ENCODE measurements at regions not wholly inside any gene's neighbourhood (a gene's known extent, or its start where the extent isn't known, plus 50 kb on each side); places are given as distances from the start of the nearest gene placed in this dataset.

DNA sequence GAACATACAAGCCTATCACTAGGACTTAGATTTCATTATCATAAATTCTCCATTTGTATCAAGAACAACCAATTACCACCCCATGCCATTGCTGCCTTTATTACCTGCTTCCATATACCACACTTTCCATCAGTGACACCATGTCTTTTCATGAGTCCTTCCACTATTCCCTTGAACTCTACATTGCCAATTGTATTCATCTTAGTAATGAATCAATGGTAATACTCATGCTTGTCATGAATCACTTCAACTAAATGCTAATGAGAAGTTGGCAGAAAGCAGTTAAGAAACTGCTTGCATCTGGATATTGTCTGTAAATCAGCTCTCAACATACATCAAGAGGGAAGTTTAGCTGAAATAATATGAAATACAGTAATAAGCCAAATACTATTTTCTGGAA, 61.2 kb upstream of the RNF217 start:
- H3K36me3 ChIP-seq, result no peaks in the 10 kb centered on the region
- no peak for TF ChIP-seq POLR2AphosphoS5 (IDR thresholded peaks at IDR 0.05)
- TF ChIP-seq, protein P1, sequence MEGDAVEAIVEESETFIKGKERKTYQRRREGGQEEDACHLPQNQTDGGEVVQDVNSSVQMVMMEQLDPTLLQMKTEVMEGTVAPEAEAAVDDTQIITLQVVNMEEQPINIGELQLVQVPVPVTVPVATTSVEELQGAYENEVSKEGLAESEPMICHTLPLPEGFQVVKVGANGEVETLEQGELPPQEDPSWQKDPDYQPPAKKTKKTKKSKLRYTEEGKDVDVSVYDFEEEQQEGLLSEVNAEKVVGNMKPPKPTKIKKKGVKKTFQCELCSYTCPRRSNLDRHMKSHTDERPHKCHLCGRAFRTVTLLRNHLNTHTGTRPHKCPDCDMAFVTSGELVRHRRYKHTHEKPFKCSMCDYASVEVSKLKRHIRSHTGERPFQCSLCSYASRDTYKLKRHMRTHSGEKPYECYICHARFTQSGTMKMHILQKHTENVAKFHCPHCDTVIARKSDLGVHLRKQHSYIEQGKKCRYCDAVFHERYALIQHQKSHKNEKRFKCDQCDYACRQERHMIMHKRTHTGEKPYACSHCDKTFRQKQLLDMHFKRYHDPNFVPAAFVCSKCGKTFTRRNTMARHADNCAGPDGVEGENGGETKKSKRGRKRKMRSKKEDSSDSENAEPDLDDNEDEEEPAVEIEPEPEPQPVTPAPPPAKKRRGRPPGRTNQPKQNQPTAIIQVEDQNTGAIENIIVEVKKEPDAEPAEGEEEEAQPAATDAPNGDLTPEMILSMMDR (IDR thresholded peaks at IDR 0.05), result no peak
- TF ChIP-seq POLR2A (IDR thresholded peaks at IDR 0.05), result no peak
- intact Hi-C loops (cut with DNase I; ENCODE audit: low total_unique reads), result no loop called here
- no peak overlapping the region for H3K4me3 ChIP-seq
- H3K9me3 ChIP-seq, result no peaks in the 10 kb centered on the region
- H3K27me3 ChIP-seq, result no peaks in the 10 kb centered on the region
- no peak overlapping the region for H3K27ac ChIP-seq
- no peaks in the 10 kb centered on the region for H3K4me1 ChIP-seq
- no peak for DNase-seq (ENCODE audit: low spot score in 2 of 2)

- intact Hi-C loops (cut with DNase I; ENCODE audit: low total_unique reads), result no loop called here
- Histone ChIP-seq H3K4me3 (no peak overlapping the region), H3K4me1 (no peaks in the 10 kb centered on the region), H3K27ac (no peak overlapping the region), H3K9me3 (no peaks in the 10 kb centered on the region), H3K27me3 (no peaks in the 10 kb centered on the region), H3K36me3 (no peaks in the 10 kb centered on the region)
- no peak for DNase-seq (ENCODE audit: low spot score in 2 of 2)
- TF ChIP-seq POLR2A (IDR thresholded peaks at IDR 0.05) (no peak), POLR2AphosphoS5 (IDR thresholded peaks at IDR 0.05) (no peak)
- TF ChIP-seq, protein P1 (IDR thresholded peaks at IDR 0.05), result no peak
Observed at GRCh38 chr6:124903797-124904196, 58.4 kb upstream of the RNF217 start.

DNA sequence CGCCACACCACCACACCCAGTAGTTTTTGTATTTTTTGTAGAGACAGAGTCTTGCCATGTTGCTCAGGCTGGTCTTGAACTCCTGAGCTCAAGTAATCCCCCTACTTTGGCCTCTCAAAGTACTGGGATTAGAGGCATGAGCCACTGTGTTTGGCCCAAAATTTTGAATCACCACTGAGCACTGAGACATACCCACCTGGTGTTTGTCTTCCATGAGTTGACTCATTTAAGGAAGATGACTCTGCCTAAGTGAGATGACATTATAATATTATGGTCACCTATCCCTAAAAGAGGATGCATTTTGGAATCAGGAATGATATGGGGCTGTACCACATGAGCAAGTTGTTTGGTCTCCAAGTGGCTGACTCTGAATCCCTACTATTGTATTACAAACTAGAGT, 54.6 kb upstream of the RNF217 start:
- Histone ChIP-seq H3K4me1 (no peaks in the 10 kb centered on the region), H3K27ac (no peak overlapping the region), H3K9me3 (no peaks in the 10 kb centered on the region), H3K36me3 (no peaks in the 10 kb centered on the region), H3K27me3 (no peaks in the 10 kb centered on the region), H3K4me3 (no peak overlapping the region)
- DNase-seq (ENCODE audit: low spot score in 2 of 2), result no peak
- TF ChIP-seq, protein P1 (IDR thresholded peaks at IDR 0.05), result no peak
- TF ChIP-seq POLR2AphosphoS5 (IDR thresholded peaks at IDR 0.05) (no peak), POLR2A (IDR thresholded peaks at IDR 0.05) (no peak)
- intact Hi-C loops (cut with DNase I; ENCODE audit: low total_unique reads), result no loop called here

Data from breast epithelium (tissue), 4 donors.